NCI-H128 (cell line): ENCODE measurements at regions not wholly inside any gene's neighbourhood (a gene's known extent, or its start where the extent isn't known, plus 50 kb on each side); places are given as distances from the start of the nearest gene placed in this dataset.
"Not testable (repeated sequence)": the region's sequence is repeated elsewhere in the genome, so short reads cannot be mapped to it uniquely, and the experiment has no call there.

Experiments
- DNase-seq: peaks from one replicate; lab custom pipeline; 2025; ENCODE audit not compliant: unreplicated experiment; lab: John Stamatoyannopoulos, UW

DNA sequence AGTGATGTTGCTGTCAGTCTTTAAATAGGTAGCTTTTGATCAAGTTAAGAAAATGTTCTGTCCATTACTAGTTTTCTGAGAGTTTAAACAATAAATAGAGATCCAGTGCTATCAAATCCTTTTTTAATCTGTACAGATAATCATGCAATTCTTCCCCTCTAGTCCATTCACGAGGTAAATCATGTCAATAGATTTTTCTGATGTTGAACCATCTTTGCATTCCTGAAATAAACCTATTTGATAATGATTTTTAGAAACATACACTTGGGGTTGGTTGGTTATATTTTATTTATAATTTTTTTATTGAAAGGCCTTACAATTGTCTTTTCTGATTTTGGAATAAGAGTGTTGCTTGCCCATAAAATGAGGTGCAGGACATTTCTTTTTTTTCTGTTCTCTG is 95.0 kb downstream of the FAM53A start:
- no peak for DNase-seq

DNA sequence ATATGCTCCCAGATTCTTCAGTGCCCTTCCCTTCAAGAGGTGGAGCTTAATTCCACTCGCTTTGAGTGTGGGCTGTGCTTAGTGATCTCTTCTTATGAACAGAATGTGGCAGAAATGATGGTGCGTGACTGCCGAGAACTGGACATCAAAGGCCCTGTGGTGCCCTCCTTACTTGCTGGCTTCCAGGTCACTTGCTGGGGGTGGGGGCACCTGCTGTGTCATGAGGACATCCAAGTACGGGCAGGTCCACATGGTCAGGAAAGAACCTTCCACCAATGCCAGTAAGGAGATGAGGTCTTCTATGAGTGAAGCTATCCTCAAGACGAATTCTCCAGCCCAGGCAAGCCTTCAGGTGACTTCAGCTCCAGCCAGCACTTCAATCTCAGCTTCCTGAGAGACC is 95.8 kb downstream of the FAM53A start:
- DNase-seq: no peak

DNA sequence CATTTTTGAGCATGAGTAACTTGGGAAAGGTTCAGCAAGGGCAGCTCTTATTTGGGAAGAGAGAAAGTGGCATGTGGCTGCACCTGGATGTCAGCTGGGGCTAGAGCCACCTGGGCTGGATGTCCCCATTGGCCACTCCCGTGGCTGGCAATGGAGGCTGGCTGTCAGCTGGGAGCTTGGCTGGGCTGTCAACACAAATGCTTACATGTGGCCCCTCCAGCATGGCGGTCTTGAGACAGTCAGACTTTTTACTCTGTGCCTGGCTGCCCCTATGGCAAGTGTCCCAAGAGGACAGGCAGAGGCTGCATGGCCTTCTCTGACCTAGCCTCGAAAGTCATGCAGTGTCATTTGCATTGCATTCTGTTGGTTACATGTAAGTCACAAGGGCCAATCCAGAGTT is 99.6 kb downstream of the FAM53A start:
- DNase-seq: no peak

DNA sequence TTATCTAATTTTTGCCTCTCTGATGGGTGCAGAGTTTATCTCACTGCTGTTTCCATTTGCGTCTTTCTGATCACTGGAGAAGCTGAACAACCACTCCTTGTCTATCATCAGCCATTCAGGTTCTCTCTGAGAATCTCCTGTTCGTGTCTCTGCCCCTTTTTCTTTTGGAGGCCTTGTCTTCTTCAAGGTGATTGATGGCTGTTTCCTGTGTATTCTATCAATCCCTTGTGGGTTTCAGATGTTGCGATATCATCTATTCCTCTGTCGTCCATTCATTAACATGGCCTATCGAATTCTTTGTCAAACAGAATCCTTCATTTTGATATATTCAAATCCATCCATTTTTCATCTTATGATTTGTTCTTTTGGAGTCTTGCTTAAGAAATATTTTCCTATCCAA is 100.3 kb downstream of the FAM53A start:
- DNase-seq: no peak

DNA sequence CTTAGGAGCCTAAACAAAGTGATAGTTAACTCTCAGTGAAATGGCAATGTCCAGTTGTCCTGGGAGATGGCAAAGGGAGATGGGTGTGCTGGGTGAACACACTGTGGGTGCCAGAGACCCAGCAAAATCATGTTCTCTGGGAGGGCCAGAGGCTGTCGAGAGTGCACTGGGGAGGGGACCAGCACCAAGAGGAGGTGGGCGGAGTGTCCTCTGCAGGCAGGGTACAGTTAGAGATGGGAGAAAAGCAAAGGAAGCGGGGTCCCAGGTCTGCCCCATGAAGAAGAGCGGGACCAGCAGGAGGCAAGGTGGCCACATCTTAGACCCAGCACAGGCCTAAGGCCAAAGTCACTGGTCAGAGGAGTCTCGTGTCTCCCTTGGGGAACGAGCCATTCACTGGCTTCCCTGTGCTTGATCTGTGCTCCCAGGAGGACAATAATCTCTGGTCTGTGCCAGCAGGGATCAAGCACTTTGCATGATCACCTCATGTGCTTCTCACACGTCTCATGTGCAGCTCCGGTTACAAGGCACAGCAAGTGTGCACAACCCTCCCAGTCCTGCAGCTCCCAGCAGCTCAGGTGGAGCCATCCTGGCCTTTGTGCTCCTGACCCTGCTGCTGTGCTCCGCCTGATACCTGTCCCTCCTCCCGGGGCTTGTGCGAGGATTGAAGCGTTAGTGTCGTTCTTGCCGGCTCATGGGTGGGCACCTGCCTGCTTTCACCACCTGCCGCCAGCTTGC is 100.9 kb downstream of the FAM53A start:
- DNase-seq: no peak

DNA sequence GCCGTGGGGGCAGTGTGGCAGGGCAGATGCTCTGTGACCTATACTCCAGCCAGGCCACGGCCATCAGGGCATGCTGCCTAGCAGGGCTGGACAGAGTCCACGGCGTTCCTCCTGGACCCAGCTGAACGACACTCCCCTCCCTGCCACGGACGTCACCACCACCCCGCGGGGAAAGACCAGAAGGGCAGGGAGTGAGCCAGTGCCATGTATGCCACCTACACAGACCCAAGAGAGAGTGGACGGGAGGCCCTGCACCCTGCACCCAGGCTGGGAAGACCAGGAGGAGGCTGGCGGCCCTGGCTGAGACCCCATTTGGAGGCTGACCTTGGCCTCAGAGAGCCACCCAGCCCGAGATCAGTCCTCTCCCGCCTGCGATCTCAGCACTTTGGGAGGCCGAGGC is 101.9 kb downstream of the FAM53A start:
- no peak for DNase-seq

DNA sequence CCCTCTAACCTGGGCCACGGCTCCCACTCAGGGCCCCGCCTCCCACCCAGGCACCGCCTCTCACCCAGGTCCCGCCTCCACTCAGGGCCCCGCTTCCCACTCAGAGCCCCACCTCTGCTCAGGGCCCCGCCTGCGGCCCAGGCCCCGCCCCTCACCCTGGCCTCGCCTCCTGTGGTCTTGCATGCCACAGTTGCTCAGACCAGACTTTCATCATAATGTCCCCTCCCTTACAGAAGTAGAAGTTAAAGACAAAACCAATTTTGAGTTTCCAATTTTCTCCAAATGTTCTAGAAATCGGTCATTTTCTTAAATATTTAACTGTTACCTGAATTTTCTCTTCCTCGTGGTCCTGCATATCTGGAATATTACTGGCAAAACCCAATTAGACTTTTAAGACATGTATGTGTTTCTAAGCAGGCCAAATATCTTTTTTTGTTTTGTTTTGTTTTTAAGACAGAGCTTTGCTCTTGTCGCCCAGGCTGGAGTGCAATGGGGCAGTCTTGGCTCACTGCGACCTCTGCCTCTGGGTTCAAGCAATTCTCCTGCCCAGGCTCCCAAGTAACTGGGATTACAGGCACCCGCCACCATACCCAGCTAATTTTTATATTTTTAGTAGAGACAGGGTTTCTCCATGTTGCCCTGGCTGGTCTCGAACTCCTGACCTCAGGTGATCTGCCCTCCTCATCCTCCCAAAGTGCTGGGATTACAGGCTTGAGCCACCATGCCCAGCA is 102.8 kb downstream of the FAM53A start:
- DNase-seq: not testable (repeated sequence)

DNA sequence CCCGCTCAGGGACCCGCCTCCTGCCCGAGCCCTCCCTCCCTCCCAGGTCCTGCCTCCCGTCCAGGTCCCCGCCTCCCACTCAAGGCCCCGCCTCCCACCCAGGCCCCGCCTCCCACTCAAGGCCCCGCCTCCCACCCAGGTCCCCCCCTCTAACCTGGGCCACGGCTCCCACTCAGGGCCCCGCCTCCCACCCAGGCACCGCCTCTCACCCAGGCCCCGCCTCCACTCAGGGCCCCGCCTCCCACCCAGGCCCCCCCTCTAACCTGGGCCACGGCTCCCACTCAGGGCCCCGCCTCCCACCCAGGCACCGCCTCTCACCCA is 103.5 kb downstream of the FAM53A start:
- DNase-seq: not testable (repeated sequence)

DNA sequence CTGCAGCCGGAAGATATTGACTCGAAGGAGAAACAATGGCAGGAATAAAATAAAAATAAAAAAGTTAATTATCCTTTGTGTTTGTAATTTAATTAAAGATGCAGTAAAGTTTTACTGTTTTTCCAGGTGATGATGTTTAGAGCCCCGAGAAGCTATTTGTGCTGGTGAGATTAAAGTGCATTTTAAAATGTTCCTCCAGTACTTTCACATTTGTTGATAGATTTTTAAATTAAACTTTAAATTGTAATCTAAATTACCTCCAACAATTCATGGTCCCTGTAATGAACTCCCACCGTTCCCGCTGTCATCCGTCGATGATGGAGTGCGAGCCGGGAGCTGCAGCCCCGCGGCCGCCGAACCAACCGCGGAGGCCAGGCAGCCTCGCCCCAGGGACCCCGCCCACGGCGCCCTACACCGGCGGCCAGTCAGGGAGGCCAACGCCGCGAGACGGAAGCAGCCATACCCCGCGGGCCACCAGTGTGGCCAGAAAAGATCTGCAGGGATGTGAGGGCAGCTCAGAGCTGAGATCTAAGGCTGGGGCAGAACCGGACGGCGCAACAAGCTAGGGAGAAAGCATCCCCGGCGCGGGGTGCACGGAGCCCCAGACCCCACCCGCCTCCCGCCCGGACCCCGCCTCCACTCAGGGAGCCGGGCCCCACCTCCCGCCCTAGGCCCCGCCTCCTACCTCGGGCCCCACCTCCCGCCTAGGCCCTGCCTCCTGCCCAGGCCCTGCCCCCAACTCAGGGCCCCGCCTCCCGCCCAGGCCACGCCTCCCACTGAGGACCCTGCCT is 104.0 kb downstream of the FAM53A start:
- DNase-seq: no peak

DNA sequence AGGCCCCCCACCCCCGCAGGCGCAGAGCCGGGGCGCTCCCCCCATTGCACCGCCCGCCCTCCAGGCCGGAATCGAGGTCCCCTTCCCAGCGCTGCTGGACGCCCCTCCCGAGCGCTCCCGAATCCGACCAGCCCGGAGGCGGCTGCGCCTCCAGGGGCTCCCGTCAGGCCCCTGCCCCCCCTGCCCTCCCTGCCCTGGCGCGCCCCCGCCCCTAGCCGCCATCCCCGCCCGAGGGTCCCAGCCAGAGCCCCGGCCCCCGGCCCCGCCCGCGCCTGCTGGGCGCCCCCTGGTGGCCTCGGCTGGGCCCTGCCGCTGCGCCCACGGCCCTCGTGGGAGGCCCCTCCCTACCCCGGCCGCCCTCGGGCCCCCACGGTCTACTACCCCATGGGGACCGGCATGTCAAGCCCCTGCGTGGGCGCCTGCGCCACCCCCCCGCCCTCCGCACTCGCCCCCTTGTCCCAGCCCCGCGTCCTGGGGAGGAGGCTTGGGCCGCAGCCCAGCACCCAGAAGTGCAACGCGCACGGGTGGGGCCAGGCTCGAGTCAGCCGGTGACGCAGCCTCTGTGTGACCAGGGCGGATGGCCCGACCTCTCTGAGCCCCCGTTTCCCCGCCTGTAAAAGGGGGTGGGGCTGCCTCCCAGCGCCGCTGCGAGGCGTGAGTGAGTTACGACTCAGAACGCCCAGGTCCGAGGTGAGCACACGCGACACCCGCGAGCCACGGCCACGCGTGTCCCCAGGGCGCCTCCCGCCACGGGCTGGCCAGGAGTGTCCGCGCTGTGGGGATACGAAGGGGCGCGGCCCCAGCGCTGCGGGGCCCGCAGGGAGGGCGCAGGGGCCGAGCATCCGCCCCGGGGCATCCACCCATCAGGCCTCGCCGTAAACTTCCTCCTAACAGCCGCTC is 104.9 kb downstream of the FAM53A start:
- no peak for DNase-seq

DNA sequence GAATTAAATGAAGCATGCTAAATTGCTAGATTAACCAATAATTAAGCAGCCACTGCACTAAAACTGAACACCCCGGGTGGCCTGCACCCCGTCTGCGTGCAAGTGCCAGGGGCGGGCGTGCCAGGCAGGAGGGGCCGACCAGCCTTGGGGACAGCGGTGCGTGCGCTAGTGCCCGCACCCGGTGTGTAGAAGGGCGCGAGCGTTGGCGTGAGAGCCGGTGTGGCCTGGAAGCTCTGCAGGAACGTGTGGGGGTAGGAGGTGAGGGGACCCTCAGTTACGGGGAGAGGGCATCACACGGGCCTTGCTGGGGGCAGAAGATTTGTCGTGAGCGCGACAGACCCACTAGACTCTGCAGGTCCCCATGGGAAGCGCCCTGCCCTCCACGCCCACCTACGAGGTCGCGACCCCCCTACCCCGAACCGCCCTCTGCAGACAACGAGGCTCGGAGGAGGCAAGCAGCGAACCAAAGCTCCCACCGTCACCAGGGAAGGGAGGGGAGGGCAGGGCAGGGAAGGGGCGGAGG is 105.8 kb downstream of the FAM53A start:
- no peak for DNase-seq

DNA sequence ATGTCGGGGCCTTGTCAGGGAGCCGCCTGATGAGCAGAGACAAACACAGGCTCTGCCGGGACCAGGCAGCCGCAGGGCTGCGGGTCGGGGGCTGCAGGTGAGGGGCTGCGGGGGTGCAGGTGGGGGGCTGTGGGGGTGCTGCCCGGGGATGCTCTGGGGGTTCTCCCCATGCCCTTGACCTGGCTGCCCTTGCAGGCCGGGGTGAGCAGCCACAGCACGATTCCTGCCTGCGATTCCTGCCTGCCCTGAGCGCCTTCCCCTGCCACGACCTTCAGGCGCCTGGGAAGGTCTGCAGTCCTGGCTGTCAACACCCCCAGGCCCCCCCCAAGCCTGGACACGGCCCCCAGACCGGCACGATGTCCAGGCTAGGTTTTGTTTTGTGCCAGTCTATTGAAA is 106.3 kb downstream of the FAM53A start:
- no peak for DNase-seq

DNA sequence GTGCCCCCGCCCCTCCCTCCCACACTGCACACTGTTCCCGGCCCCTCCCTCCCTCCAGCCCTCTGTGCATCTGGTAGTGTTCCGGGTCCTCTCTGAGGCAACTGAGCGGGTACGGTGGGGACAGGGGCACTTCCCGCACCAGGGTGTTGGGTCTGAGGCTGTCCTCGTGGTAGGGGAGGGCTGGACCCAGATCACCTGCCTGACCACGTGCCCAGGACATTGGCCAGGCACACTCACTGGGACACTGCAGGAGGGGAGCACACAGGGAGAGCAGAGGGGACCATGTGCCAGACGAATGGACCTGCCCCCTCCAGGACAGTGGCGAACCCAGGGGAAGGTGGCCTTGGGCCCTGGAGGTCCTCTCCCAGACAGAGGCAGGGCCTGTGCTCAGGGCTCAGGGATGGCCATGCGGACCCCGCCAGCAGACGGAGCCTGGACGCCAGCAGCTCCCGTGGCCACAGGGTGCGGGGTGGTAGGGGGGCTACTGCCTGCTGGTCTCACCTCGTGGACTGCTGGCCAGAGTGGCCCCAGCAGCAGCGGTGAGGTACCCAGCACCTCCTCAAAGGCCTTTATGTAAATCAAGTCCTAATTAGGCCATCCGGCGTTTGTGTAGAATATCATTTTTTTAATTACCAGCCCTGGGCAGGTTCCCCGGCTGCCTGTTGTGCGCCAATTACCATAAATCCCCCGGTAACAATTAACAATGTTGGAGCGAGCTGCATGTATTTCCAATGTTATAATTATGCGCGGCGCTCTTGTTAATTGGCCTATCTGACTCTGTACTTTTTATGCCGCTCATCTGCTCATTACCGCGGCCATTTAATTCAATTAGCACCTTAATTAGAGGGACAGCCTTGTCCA is 106.9 kb downstream of the FAM53A start:
- no peak for DNase-seq

DNA sequence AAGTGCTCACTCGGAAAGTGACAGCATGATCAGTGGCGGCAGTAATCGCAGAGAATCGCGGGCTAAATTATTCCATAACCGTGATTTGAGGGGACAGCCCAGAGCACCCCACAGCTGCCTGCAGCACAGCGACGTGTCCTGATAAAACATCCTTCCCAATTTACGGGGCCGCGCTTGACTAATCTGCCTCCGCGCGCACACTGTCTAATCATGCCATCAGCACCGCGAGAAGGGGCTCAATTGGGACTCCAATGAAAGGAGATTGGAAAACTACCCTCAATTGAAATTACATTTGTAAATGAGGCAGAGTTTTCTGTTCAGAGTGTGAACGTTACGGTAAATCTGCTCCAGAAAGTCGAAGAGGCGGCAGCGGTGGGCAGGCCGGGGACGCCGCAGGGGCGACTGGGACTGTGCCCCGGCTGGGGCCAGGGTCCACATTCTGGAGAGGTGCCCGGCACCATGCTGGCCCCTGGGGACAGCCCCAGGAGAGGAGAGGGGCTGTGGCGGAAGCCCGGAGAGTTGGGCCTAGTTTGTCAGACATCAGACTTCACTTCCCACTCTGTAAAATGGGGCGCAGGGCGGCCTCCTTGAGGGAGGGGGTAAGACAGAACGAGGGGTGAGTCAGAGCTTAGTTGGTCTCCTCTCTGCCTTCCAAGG is 107.7 kb downstream of the FAM53A start:
- no peak for DNase-seq

DNA sequence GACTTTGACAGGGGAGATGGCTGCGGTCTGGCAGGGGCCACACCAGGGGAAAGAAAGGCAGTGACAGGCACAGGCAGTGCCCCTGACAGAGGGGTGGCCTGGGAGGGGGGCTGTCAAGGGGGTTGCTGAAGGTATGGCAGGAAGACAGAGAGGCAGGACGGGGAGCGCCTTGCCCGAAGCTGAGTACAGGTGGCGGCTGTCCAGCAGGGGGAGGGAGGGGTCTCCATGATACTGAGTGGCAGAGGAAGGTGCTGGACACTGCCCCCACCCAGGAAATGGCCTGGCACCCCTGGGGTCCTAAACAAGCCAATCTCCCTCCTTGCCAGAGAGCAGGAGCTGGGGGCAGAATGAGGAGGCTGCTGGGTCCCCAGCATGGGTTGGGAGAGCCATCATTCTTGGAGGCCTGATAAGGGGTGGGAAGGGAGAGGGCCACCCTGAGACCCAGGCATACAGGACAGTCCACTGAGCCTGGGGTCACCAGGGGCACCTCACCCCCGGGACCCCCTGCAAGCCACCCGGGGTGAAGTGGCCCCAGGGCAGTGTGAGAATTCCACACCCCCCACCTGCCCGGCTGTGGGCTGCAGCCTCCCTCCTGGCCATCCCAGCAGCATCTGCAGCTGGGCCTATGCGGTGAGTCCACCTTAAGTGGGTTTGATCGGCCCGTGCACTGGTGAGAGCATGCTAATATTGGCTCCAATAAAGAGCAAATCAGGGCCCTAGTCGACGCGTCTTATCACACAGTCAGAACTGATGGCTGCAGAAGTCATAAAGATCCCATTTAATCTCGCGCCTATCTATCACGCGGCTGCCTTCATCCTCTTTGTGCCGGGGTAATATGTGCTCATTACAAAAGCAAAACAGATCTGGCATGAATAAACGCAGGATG is 108.5 kb downstream of the FAM53A start:
- no peak for DNase-seq

DNA sequence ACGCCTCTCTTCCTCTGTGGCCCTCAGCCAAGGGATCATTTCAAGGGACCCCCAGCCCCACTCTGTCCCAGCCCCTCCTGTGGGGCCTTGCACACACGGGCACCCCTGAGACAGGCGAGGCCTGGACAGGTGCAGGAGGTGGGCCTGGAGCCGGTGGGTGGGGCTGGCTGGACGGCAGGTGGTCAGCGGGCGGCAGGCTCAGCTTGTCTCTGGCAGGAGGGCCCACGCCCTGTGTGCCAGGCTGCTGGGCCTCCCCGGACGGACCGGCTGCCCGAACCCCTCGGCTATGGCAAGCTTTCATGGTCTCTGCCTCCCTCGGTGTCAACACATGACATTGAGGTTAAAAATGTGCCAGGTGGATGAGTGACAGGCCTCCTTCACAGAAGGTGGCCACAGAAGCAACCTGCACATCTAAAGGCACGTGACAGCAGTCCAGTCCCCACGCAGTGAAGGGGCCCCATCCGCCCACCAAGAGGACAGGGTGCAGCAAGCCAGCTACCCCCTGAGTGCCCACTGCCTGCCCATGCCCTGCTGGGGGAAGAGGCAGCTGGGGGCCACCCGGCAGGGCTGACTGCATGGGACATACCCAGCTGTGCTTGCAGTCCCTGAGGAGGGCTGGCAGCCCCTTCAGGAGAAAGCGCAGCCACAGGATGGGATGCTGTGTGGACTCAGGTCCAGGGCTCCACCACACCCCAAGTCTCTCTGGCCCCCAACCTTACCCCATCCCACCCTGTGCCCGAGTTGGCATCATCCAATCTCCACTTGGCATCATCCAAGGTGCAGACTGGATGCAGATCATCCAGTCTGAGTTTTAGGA is 109.3 kb downstream of the FAM53A start:
- no peak for DNase-seq

DNA sequence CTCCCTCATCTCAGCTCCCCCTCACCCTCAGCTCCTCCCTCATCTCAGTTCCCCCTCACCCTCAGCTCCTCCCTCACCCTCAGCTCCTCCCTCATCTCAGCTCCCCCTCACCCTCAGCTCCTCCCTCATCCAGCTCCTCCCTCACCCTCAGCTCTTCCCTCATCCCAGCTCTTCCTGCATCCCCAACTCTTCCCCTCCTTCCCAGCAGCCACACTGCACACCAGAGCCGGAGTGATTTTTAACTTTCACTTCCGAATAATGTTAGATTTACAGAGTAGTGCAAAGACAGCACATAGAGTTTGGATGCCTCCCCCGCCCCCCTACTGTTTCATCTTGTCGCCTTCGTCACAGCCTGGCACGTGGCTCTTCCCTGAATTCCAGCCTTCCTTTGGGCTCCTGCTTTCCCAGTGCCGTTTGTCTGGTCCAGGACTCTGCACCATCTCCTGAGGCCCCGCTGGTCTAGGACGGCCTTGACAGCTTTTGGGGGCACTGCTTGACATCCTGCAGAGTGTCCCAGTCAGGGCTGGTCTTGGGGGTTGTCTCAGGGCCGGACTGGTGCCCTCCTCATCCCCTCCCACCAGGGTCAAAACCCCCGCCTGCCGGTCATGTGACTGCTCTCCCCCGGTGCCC is 110.2 kb downstream of the FAM53A start:
- no peak for DNase-seq
